ENCODE measurements at regions not wholly inside any gene's neighbourhood (a gene's known extent, or its start where the extent isn't known, plus 50 kb on each side); places are given as distances from the start of the nearest gene placed in this dataset.

- Histone ChIP-seq H3K4me1 (ENCODE audit: insufficient read depth) (no peaks in the 10 kb centered on the region), H3K27me3 (ENCODE audit: insufficient read depth) (no peaks in the 10 kb centered on the region), H3K27ac (ENCODE audit: low read depth) (no peak overlapping the region), H3K9me2 (ENCODE audit: insufficient read depth) (peaks cover 6% of the 10 kb centered on the region; the same call in 1 of the 2 replicates), H3K79me2 (replicated peaks; ENCODE audit: insufficient read depth) (no peaks in the 10 kb centered on the region), H2AFZ (no peak overlapping the region), H3K36me3 (ENCODE audit: insufficient read depth) (no peaks in the 10 kb centered on the region), H3K4me3 (no peak overlapping the region), H4K20me1 (replicated peaks; ENCODE audit: insufficient read depth) (no peaks in the 10 kb centered on the region), H3F3A (replicated peaks; ENCODE audit: low read depth) (no peaks in the 10 kb centered on the region), H3K4me2 (no peak overlapping the region)
- H3K9me3 Mint-ChIP-seq, result no peaks in the 10 kb centered on the region
- H3K4me1 Mint-ChIP-seq, result no peaks in the 10 kb centered on the region; the same call in 2 of the 3 replicates
- DNase-seq (ENCODE audit: low spot score) (no peak), ATAC-seq (no peak)
- TF ChIP-seq ZNF462 (CRISPR knock-in tag; IDR thresholded peaks at IDR 0.05) (no peak), REST (IDR thresholded peaks at IDR 0.05; ENCODE audit: unreplicated experiment) (no peak), ZNF331 (CRISPR knock-in tag; IDR thresholded peaks at IDR 0.05; ENCODE audit: low read depth) (no peak), NANOG (IDR thresholded peaks at IDR 0.05; ENCODE audit: borderline replicate concordance) (no peak), ETS1 (IDR thresholded peaks at IDR 0.05) (no peak), POLR2AphosphoS5 (IDR thresholded peaks at IDR 0.05; ENCODE audit: low read depth) (no peak), STAT1 (IDR thresholded peaks at IDR 0.05; ENCODE audit: unreplicated experiment) (no peak), EZH2phosphoT487 (IDR thresholded peaks at IDR 0.05; ENCODE audit: unreplicated experiment) (no peak), CREB1 (CRISPR knock-in tag; IDR thresholded peaks at IDR 0.05; ENCODE audit: low read depth) (no peak), JUNB (IDR thresholded peaks at IDR 0.05; ENCODE audit: unreplicated experiment) (no peak), CTCF (conservative IDR thresholded peaks at IDR 0.05; ENCODE audit: low read depth in 2 of 2) (no peak), EZH2 (IDR thresholded peaks at IDR 0.05; ENCODE audit: low read depth, unreplicated experiment) (no peak), ZNF114 (CRISPR knock-in tag; IDR thresholded peaks at IDR 0.05) (no peak)
- peaks cover 3% of the 10 kb centered on the region for H3K27me3 Mint-ChIP-seq (ENCODE audit: insufficient read depth, low read depth, poor library complexity)
- no peak overlapping the region for H3K4me3 Mint-ChIP-seq
- no peaks in the 10 kb centered on the region for H3K36me3 Mint-ChIP-seq (ENCODE audit: low read depth)
- no peak overlapping the region for H3K27ac Mint-ChIP-seq
These were observed 216.4 kb upstream of the GJB5 start for GRCh38 chr1:34538481-34538880.

Data from GM23338 (cell line).